Prostate gland (tissue), 2 donors: ENCODE measurements at regions not wholly inside any gene's neighbourhood (a gene's known extent, or its start where the extent isn't known, plus 50 kb on each side); places are given as distances from the start of the nearest gene placed in this dataset.

Experiments used
- CTCF ChIP-seq, 4 experiments: fragments of 200-600 bp in 2 of 4; fragments of 450-650 bp in 2 of 4; sonication (generic) in 2 of 4; IDR thresholded peaks; 1 replicate in 3 of 4; 2 replicates in 1 of 4; pipeline ENCODE4 v1.5.1; 2016 to 2019; ENCODE audit warnings: antibody characterized with exemption in 4 of 4, mild to moderate bottlenecking in 2 of 4, moderate library complexity in 2 of 4
- POLR2A ChIP-seq: fragments of 450-650 bp; IDR thresholded peaks from one replicate; pipeline ENCODE4 v1.6.1; 2016; ENCODE audit warnings: antibody characterized with exemption, mild to moderate bottlenecking
- POLR2AphosphoS5 ChIP-seq: sonication (generic); formaldehyde crosslinking; IDR thresholded peaks from one replicate; pipeline ENCODE4 v1.6.1; 2017; ENCODE audit warnings: antibody characterized with exemption

- no peak for TF ChIP-seq POLR2AphosphoS5
- TF ChIP-seq CTCF (IDR thresholded peaks at IDR 0.05): no peak
- TF ChIP-seq POLR2A: no peak
Measured at GRCh38 chr9:108751369-108751768, 104.4 kb downstream of the ACTL7B start.
